HEK293T (cell line): ENCODE measurements at regions not wholly inside any gene's neighbourhood (a gene's known extent, or its start where the extent isn't known, plus 50 kb on each side); places are given as distances from the start of the nearest gene placed in this dataset.
"Not testable (repeated sequence)": the region's sequence is repeated elsewhere in the genome, so short reads cannot be mapped to it uniquely, and the experiment has no call there.

Experiments used
- CTCF ChIA-PET: fragments of 350-600 bp; formaldehyde crosslinking; extraction: SDS; loops from one replicate; lab custom pipeline; 2021; ENCODE audit warnings: antibody characterized with exemption, inconsistent platforms; lab: Yijun Ruan, JAX
- POLR2A ChIA-PET: fragments of 350-600 bp; formaldehyde crosslinking; extraction: SDS; loops from one replicate; lab custom pipeline; 2020; ENCODE audit warnings: antibody characterized with exemption, inconsistent platforms; lab: Yijun Ruan, JAX
- DNase-seq: peaks from one replicate; pipeline ENCODE4 v3.0.0; 2012; ENCODE audit warnings: mixed read lengths; ENCODE audit errors: extremely low spot score
- ARNT ChIP-seq: fragments of 450-650 bp; IDR thresholded peaks from 2 replicates; pipeline ENCODE4 v1.6.1; 2017; ENCODE audit warnings: mild to moderate bottlenecking
- BHLHE40 ChIP-seq: fragments of 450-650 bp; IDR thresholded peaks from 2 replicates; pipeline ENCODE4 v1.6.1; 2016; ENCODE audit warnings: mild to moderate bottlenecking, moderate library complexity, borderline replicate concordance
- CTBP1 ChIP-seq: fragments of 450-650 bp; IDR thresholded peaks from 2 replicates; pipeline ENCODE4 v1.6.1; 2016; ENCODE audit warnings: borderline replicate concordance
- ELF4 ChIP-seq: fragments of 450-650 bp; IDR thresholded peaks from 2 replicates; pipeline ENCODE4 v1.6.1; 2017; ENCODE audit warnings: antibody characterized with exemption
- FOXA1 ChIP-seq: fragments of 450-650 bp; IDR thresholded peaks from 2 replicates; pipeline ENCODE4 v1.6.1; 2016; ENCODE audit warnings: mild to moderate bottlenecking
- FOXK2 ChIP-seq: fragments of 450-650 bp; IDR thresholded peaks from 2 replicates; pipeline ENCODE4 v1.6.1; 2016; ENCODE audit warnings: mild to moderate bottlenecking
- FOXM1 ChIP-seq: fragments of 450-650 bp; IDR thresholded peaks from 2 replicates; pipeline ENCODE4 v1.6.1; 2017; ENCODE audit warnings: mild to moderate bottlenecking, borderline replicate concordance
- HDGF ChIP-seq: fragments of 450-650 bp; IDR thresholded peaks from 2 replicates; pipeline ENCODE4 v1.6.1; 2017; ENCODE audit warnings: antibody characterized with exemption, borderline replicate concordance
- L3MBTL2 ChIP-seq: fragments of 450-650 bp; conservative IDR thresholded peaks from 2 replicates; pipeline ENCODE4 v1.6.1; 2016; ENCODE audit warnings: mild to moderate bottlenecking
- LEF1 ChIP-seq: fragments of 450-650 bp; IDR thresholded peaks from 2 replicates; pipeline ENCODE4 v1.6.1; 2017; ENCODE audit warnings: mild to moderate bottlenecking, borderline replicate concordance
- NFRKB ChIP-seq: fragments of 450-650 bp; IDR thresholded peaks from 2 replicates; pipeline ENCODE4 v1.6.1; 2016; ENCODE audit warnings: mild to moderate bottlenecking, moderate library complexity
- PKNOX1 ChIP-seq: fragments of 450-650 bp; IDR thresholded peaks from 2 replicates; pipeline ENCODE4 v1.6.1; 2016
- SP1 ChIP-seq: fragments of 450-650 bp; IDR thresholded peaks from 2 replicates; pipeline ENCODE4 v1.6.1; 2017
- SUZ12 ChIP-seq: fragments of 450-650 bp; IDR thresholded peaks from 2 replicates; pipeline ENCODE4 v1.6.1; 2016; ENCODE audit warnings: mild to moderate bottlenecking
- TARDBP ChIP-seq: fragments of 450-650 bp; IDR thresholded peaks from 2 replicates; pipeline ENCODE4 v1.6.1; 2016
- ZNF384 ChIP-seq: fragments of 450-650 bp; IDR thresholded peaks from 2 replicates; pipeline ENCODE4 v1.6.1; 2016

GRCh38 chr5:158506648-158507047 is 593.1 kb downstream of the EBF1 start:
- CTCF ChIA-PET, result interaction anchor here (0.6 kb wide), 1 partner anchor 600 kb away, joined by 3 read pairs; no protein-coding TSS in a partner anchor
- DNase-seq, result no peak
- POLR2A ChIA-PET, result no interaction called here
- no peak for TF ChIP-seq ARNT
- TF ChIP-seq FOXM1, result no peak
- TF ChIP-seq LEF1, result no peak
- no peak for TF ChIP-seq FOXK2
- TF ChIP-seq SUZ12, result no peak
- no peak for TF ChIP-seq SP1

GRCh38 chr5:158502686-158503085 is 597.0 kb downstream of the EBF1 start:
- no peak for TF ChIP-seq SUZ12
- ChIA-PET POLR2A (no interaction called here), CTCF (no interaction called here)
- DNase-seq, result no peak

- CTCF ChIA-PET, result no interaction called here
- no peak for TF ChIP-seq SP1
- no peak for TF ChIP-seq HDGF
- TF ChIP-seq NFRKB, result no peak
- no peak for TF ChIP-seq CTBP1
- no peak for TF ChIP-seq TARDBP
- no peak for TF ChIP-seq LEF1
- TF ChIP-seq PKNOX1, result no peak
- POLR2A ChIA-PET, result no interaction called here
- DNase-seq, result no peak
Observed at GRCh38 chr5:158499892-158500418, 599.8 kb downstream of the EBF1 start.

GRCh38 chr5:158499075-158499891 is 600.4 kb downstream of the EBF1 start:
- TF ChIP-seq NFRKB (no peak), SP1 (no peak), HDGF (no peak), ZNF384 (no peak), TARDBP (no peak), L3MBTL2 (no peak), ARNT (no peak), ELF4 (no peak), FOXK2 (no peak), FOXM1 (no peak), LEF1 (no peak), BHLHE40 (no peak)
- DNase-seq, result no peak
- ChIA-PET CTCF (no interaction called here), POLR2A (no interaction called here)

GRCh38 chr5:158496624-158497023 is 603.1 kb downstream of the EBF1 start:
- POLR2A ChIA-PET, result no interaction called here
- CTCF ChIA-PET, result no interaction called here
- DNase-seq, result no peak
- TF ChIP-seq HDGF (no peak), CTBP1 (no peak), SUZ12 (no peak), PKNOX1 (peak; percentile 14; the same call in 1 of the 2 replicates), FOXA1 (no peak), L3MBTL2 (no peak), ZNF384 (no peak), TARDBP (no peak)

GRCh38 chr5:158494541-158494940 is 605.2 kb downstream of the EBF1 start:
- CTCF ChIA-PET, result no interaction called here
- DNase-seq, result no peak
- no peak for TF ChIP-seq SP1
- no peak for TF ChIP-seq ARNT
- no peak for TF ChIP-seq SUZ12
- no peak for TF ChIP-seq LEF1
- no peak for TF ChIP-seq ZNF384
- TF ChIP-seq NFRKB, result no peak
- no peak for TF ChIP-seq FOXA1
- no peak for TF ChIP-seq L3MBTL2
- TF ChIP-seq BHLHE40, result no peak
- TF ChIP-seq FOXK2, result no peak
- TF ChIP-seq PKNOX1, result no peak
- TF ChIP-seq HDGF, result no peak
- TF ChIP-seq ELF4, result no peak
- TF ChIP-seq FOXM1, result no peak
- no peak for TF ChIP-seq CTBP1
- TF ChIP-seq TARDBP, result no peak
- POLR2A ChIA-PET, result no interaction called here

GRCh38 chr5:158494044-158494443 is 605.7 kb downstream of the EBF1 start:
- POLR2A ChIA-PET, result interaction anchor here (1.2 kb wide), 1 partner anchor 14 kb away, joined by 3 read pairs; no protein-coding TSS in a partner anchor

More at GRCh38 chr5:158494044-158494443, 605.7 kb downstream of the EBF1 start:
- DNase-seq, CTCF ChIA-PET: not testable (repeated sequence)
